SH-SY5Y (cell line): ENCODE measurements at regions not wholly inside any gene's neighbourhood (a gene's known extent, or its start where the extent isn't known, plus 50 kb on each side); places are given as distances from the start of the nearest gene placed in this dataset.

Source experiments
- GATA2 ChIP-seq: IDR thresholded peaks from 2 replicates; pipeline ENCODE4 v1.6.1; 2011; ENCODE audit warnings: mild to moderate bottlenecking, low read depth, low read length
- GATA3 ChIP-seq: IDR thresholded peaks from 2 replicates; pipeline ENCODE4 v1.6.1; 2011; ENCODE audit warnings: low read depth, mild to moderate bottlenecking, low read length, moderate library complexity

DNA sequence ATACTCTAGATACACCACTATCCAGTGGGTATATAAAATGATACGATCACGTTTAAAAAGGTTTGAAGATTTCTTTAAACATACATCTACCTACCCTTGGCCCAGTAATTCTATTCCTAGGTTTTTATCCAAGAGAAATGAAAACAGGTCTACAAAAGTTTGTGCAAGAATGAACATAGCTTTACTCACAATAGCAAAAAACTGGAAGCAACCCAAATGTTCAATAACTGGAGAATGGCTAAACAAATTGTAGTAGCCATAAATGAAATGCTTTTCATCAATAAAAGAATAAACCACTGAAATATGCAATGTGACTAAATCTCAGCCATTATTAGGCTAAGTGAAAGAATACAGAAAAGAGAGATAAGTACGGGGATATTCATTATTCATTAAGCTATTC is 438.9 kb downstream of the ARHGEF28 start:
- TF ChIP-seq GATA2 (no peak), GATA3 (no peak)
